Astrocyte of the cerebellum (primary cell): ENCODE measurements at regions not wholly inside any gene's neighbourhood (a gene's known extent, or its start where the extent isn't known, plus 50 kb on each side); places are given as distances from the start of the nearest gene placed in this dataset.
A peak's percentile ranks its signal among the peaks of the same experiment; 100 is the strongest.

ENCODE experiments used
- DNase-seq: peaks from one replicate; pipeline ENCODE4 v3.0.0-alpha.2; 2011; ENCODE audit warnings: low read depth
- H3K4me3 ChIP-seq: 2 replicates; pipeline ENCODE4 v1.5.1; 2011; ENCODE audit warnings: mild to moderate bottlenecking, low read depth, low read length, moderate library complexity
- in situ Hi-C: cut with HindIII; loops from 2 replicates; pipeline ENCODE4 v1.10.0; 2017; ENCODE audit warnings: low sequenced_read_pairs
- TF ChIP-seq, protein P1 (sequence below): IDR thresholded peaks from 2 replicates; pipeline ENCODE4 v1.5.1; 2012; ENCODE audit warnings: low read length, low read depth, moderate library complexity, mild to moderate bottlenecking; ENCODE audit errors: missing control alignments

- in situ Hi-C loops: no loop called here
- TF ChIP-seq, protein P1, sequence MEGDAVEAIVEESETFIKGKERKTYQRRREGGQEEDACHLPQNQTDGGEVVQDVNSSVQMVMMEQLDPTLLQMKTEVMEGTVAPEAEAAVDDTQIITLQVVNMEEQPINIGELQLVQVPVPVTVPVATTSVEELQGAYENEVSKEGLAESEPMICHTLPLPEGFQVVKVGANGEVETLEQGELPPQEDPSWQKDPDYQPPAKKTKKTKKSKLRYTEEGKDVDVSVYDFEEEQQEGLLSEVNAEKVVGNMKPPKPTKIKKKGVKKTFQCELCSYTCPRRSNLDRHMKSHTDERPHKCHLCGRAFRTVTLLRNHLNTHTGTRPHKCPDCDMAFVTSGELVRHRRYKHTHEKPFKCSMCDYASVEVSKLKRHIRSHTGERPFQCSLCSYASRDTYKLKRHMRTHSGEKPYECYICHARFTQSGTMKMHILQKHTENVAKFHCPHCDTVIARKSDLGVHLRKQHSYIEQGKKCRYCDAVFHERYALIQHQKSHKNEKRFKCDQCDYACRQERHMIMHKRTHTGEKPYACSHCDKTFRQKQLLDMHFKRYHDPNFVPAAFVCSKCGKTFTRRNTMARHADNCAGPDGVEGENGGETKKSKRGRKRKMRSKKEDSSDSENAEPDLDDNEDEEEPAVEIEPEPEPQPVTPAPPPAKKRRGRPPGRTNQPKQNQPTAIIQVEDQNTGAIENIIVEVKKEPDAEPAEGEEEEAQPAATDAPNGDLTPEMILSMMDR: no peak
- no peak overlapping the region for H3K4me3 ChIP-seq
- no peak for DNase-seq
These were observed 184.5 kb upstream of the ATP11B start for GRCh38 chr3:182608832-182609231.

DNA sequence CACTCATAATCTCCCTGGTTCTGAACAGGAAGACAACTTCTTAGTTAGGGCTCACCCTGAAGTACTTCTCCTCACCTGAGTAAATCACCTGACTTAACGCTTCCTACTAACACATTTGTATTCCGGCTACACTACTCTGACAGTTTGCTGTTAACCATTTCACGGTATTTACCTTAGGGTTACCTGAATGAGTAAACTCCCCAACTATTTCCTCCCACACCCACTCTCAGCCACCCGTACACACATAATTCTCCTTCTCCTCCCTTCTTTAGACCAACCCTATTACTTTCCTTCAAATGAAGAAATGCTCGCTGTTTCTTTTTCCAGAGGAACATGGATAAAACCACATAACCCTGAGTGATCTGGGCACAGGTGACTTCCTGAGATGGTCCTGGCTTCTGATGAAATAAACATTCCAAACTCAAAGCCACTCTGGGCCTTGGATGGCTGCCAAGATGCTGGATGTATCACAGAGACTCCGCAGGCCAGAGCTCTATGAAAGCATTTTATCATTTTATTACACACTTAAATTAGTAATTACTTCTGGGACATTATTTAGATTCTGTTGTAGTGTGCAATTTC lies 183.6 kb upstream of the ATP11B start:
- in situ Hi-C loops: no loop called here
- H3K4me3 ChIP-seq: no peak overlapping the region
- no peak for DNase-seq
- TF ChIP-seq, protein P1: no peak

DNA sequence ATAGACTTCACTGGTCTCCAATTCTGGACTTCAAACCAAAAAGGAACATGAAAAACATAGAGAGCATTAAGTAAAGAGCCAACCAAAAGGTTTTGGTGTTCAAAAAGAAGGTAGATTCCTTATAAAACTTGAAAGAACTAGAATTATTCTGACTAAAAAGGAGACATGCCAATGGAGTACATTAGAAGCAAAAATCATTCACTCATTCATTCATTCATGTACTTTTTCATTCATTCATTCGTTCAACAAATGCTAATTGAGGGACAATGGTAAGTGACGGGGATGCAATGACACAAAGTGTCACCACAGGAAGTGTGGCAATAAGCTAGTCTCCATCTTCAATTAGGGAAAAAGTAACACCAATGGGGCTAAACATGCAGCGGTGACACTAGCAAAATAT lies 181.0 kb upstream of the ATP11B start:
- in situ Hi-C loops: no loop called here
- DNase-seq: no peak
- TF ChIP-seq, protein P1: no peak
- no peak overlapping the region for H3K4me3 ChIP-seq

DNA sequence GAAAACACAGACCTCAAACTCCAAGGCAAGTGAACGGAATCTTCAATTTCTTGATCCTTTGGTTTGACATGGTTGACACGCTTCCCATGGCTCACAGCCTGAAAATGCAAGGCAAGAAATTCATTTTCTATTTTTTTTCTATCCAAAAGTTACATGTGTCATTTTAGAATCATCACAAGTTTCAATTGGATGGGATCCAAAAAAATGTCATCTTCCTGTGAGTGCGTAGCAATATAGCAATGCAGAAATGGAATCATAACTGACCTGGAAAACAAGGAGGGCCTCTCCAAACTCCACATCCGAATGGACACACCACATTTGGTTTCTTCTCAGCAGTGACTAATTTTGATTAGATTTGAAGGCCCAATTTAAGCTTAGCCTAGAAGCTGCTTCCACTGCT lies 175.8 kb upstream of the ATP11B start:
- H3K4me3 ChIP-seq: no peak overlapping the region
- in situ Hi-C loops: loop anchor here (5.0 kb wide), 1 partner anchor 65 kb away; no protein-coding TSS in a partner anchor
- no peak for DNase-seq
- TF ChIP-seq, protein P1: no peak

DNA sequence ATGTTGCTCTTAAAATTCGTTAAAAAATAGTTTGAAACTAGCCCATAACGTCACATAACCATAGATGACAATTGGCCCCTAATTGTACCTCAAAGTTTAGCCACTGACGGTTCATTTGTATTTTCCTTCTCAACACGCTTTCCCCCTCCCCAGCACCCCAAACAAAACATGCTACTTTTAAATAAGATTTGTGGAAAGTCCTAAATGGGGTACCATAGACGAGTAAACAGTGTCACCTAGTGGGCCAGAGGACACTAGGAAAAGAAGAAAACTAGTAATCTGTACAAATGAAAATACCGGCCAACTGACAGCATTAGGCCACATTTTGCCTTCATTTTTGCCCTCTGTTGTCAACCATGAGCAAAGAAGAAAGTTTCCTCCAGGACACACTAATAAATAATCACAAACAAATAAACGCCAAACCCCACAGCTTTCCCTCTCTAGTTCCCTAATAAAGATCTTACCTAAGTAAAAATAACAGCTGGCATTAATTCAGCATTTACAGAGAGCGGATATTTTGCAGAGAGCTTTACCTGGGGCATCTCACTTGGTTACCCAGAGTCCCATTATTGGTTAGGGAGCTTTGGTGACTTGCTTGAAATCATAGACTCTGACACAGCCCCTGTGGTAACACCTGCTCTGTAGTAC lies 175.1 kb upstream of the ATP11B start:
- in situ Hi-C loops: loop anchor here (5.0 kb wide), 1 partner anchor 64 kb away; no protein-coding TSS in a partner anchor
- peak; percentile 23 for DNase-seq
- no peak overlapping the region for H3K4me3 ChIP-seq
- TF ChIP-seq, protein P1: peak; percentile 73

DNA sequence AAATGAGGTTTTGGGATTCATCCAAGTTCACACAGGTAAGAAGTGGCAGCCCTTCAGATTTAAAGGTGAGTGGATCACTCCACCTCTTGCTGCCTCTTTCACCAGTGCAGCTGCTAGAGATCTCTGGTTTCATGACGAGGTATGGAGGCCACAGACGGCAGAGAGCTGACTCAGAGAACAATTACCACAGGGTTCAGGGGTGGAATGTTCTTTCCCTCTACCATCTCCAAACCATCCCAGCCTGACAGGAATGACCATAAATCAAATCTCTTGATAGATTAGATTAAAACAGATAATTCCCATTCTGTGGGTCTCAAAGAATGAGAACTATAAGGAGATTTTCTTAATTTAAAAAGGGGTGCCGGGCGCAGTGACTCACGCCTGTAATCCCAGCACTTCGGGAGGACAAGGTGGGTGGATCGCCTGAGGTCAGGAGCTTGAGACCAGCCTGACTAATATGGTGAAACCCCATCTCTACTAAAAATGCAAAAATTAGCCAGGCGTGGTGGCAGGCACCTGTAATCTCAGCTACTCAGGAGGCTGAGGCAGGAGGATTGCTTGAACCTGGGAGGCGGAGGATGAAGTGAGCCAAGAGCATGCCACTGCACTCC lies 174.2 kb upstream of the ATP11B start:
- TF ChIP-seq, protein P1: no peak
- in situ Hi-C loops: loop anchor here (5.0 kb wide), 1 partner anchor 63 kb away; no protein-coding TSS in a partner anchor
- no peak overlapping the region for H3K4me3 ChIP-seq
- DNase-seq: peak; percentile 57
